Activated T-helper 17 cell treated with anti-CD3 and anti-CD28 coated beads, Interleukin-2, amount 50 U/mL, for 72 hours (primary cell): ENCODE measurements at regions not wholly inside any gene's neighbourhood (a gene's known extent, or its start where the extent isn't known, plus 50 kb on each side); places are given as distances from the start of the nearest gene placed in this dataset.
"Not testable (repeated sequence)": the region's sequence is repeated elsewhere in the genome, so short reads cannot be mapped to it uniquely, and the experiment has no call there.

Experiments
- ATAC-seq: fragments of 150-1000 bp; cut with Tn5 transposase; replicated peaks from 2 replicates; pipeline ENCODE4 v1.10.0; 2021; ENCODE audit warnings: mild to moderate bottlenecking, moderate library complexity
- H3K27ac Mint-ChIP-seq: one replicate; pipeline ENCODE4 v1.8.0; 2022; ENCODE audit warnings: mixed read lengths
- H3K27me3 Mint-ChIP-seq: one replicate; pipeline ENCODE4 v1.8.0; 2022; ENCODE audit warnings: mixed read lengths
- H3K36me3 Mint-ChIP-seq: one replicate; pipeline ENCODE4 v1.8.0; 2022; ENCODE audit warnings: low read depth, mild to moderate bottlenecking, mixed read lengths
- H3K4me1 Mint-ChIP-seq: one replicate; pipeline ENCODE4 v1.8.0; 2022; ENCODE audit warnings: mixed read lengths
- H3K4me3 Mint-ChIP-seq: one replicate; pipeline ENCODE4 v1.8.0; 2022; ENCODE audit warnings: mild to moderate bottlenecking, mixed read lengths
- H3K9me3 Mint-ChIP-seq: one replicate; pipeline ENCODE4 v1.8.0; 2022; ENCODE audit warnings: mixed read lengths

DNA sequence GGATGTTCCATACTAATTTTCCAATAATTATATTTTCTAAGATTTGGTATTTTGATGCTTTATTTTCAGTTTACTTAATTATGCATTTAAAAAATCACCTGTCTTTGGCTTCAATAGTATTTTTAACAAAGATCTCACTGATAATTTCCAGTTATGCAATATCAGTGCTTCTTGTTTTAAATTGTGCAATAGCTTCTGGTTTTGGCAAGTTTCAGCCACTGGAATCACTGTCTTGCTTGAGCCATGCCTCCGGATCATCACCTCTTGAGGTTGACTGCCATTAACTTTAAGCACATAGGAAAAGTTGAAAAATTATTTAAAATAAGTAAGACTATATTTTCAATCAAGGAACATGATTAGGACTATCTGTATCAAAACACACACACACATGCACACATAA is 1242.1 kb downstream of the HACE1 start:
- H3K36me3 Mint-ChIP-seq, result no peaks in the 10 kb centered on the region
- no peaks in the 10 kb centered on the region for H3K9me3 Mint-ChIP-seq

DNA sequence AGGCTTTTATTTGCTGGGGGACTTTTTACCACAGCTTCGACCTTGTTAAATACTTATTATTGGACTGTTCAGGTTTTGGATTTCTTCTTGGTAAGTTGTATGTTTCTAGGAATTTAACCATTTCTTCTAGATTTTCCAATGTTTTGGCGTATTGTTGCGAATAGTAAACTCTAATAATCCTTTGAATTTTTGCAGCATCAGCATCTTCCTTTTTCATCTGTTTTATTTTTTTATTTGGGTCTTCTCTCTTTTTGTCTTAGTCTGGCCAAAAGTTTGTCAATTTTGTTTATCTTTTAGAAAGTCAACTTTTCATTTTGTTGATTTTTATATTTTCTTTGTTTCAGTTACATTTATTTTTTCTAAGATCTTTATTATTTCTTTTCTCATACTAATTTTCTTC is 1272.0 kb downstream of the HACE1 start:
- Mint-ChIP-seq H3K36me3 (no peaks in the 10 kb centered on the region), H3K27ac (no peak overlapping the region), H3K9me3 (peaks cover 10% of the 10 kb centered on the region), H3K27me3 (no peaks in the 10 kb centered on the region), H3K4me1 (no peaks in the 10 kb centered on the region), H3K4me3 (no peak overlapping the region)
- no peak for ATAC-seq

More for the DNA sequence above, 1242.1 kb downstream of the HACE1 start:
- ATAC-seq, result no peak
- Mint-ChIP-seq H3K27me3 (no peaks in the 10 kb centered on the region), H3K4me1 (no peaks in the 10 kb centered on the region), H3K27ac (no peak overlapping the region), H3K4me3 (no peak overlapping the region)

DNA sequence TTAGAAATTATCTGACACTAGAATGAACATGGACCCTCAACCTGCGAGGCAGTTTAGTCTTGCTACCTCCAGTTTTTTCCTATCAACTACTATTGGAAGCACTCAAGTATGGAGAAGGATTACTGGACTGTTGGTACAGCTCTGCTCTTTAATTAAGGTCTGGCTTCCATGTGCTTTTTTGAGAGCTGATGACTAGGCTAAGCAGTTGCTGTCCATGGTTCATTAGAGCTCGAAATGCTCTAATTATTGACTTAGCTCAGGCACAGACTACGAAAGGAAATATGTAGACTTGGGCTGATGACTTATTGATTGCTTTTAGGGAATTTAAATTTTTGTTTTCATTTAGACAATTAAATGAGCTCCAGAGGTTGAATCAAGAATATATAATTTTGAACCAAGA is 1281.6 kb downstream of the HACE1 start:
- Mint-ChIP-seq H3K4me1 (no peaks in the 10 kb centered on the region), H3K27ac (no peak overlapping the region), H3K36me3 (no peaks in the 10 kb centered on the region), H3K27me3 (no peaks in the 10 kb centered on the region), H3K4me3 (no peak overlapping the region), H3K9me3 (peaks cover 3% of the 10 kb centered on the region)
- ATAC-seq, result no peak

DNA sequence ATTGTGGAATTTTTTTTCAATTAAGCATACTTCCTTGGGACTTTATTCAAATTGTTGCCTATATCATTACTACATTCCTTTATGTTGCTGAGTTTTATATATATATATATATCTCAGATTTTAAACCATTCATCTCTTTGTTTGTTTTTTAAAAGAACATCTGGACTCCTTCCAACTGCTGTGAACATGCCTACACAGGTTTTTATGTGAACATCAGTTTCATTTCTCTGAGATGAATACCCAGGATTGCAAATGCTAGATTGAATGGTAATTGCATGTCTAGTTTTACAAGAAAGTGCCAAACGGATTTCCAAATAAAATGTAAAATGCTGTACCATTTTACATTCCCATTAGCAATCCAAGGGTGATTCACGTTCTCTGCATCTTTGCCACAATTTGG is 1289.3 kb downstream of the HACE1 start:
- no peak overlapping the region for H3K4me3 Mint-ChIP-seq
- H3K27me3 Mint-ChIP-seq, result no peaks in the 10 kb centered on the region
- no peaks in the 10 kb centered on the region for H3K36me3 Mint-ChIP-seq
- ATAC-seq, result no peak
- no peak overlapping the region for H3K27ac Mint-ChIP-seq
- H3K4me1 Mint-ChIP-seq, result no peaks in the 10 kb centered on the region
- H3K9me3 Mint-ChIP-seq, result no peaks in the 10 kb centered on the region

DNA sequence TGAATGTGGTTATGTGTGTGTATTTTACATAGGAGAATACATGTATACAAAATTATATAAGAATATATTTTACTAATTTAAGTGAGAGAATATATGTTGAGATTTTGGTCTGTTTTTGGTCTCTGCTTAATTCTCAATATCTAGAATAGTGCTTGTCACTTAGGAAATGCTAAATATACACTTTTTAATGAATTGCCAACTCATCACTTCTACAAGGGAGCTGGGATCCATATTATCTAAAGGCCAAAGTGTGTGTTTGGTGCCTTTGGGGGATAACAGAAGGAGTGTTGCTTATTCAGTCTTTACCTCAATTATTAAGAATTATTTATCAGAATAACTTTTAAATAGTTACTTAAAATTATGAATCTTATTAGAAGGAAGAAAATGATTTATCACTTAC is 1304.8 kb downstream of the HACE1 start:
- H3K27ac Mint-ChIP-seq, result no peak overlapping the region
- peaks cover 3% of the 10 kb centered on the region for H3K9me3 Mint-ChIP-seq
- H3K27me3 Mint-ChIP-seq, result no peaks in the 10 kb centered on the region
- H3K4me3 Mint-ChIP-seq, result no peak overlapping the region
- no peaks in the 10 kb centered on the region for H3K36me3 Mint-ChIP-seq
- H3K4me1 Mint-ChIP-seq, result no peaks in the 10 kb centered on the region
- no peak for ATAC-seq

DNA sequence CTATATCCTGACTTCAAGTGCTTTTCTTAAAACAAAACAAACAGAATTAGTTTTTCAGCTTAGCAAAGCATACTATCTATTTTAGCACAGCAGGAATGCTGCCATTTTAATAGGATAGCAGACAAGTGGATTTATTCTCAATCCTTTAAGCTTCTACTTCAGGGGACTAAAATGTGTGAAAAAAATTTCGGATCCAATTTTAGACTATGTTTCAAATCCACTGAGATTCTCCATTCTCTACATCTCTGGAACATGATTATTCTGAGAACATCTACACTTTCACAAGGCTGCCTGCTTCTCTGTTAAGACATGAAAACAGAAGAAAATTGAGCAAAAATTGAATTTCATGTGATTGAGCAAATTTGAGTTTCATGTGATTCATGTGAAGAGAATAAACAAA is 1321.3 kb downstream of the HACE1 start:
- no peaks in the 10 kb centered on the region for H3K27me3 Mint-ChIP-seq
- no peak overlapping the region for H3K4me3 Mint-ChIP-seq
- no peak overlapping the region for H3K27ac Mint-ChIP-seq
- ATAC-seq, result no peak
- H3K4me1 Mint-ChIP-seq, result no peaks in the 10 kb centered on the region
- H3K36me3 Mint-ChIP-seq, result no peaks in the 10 kb centered on the region
- H3K9me3 Mint-ChIP-seq, result peaks cover 7% of the 10 kb centered on the region

DNA sequence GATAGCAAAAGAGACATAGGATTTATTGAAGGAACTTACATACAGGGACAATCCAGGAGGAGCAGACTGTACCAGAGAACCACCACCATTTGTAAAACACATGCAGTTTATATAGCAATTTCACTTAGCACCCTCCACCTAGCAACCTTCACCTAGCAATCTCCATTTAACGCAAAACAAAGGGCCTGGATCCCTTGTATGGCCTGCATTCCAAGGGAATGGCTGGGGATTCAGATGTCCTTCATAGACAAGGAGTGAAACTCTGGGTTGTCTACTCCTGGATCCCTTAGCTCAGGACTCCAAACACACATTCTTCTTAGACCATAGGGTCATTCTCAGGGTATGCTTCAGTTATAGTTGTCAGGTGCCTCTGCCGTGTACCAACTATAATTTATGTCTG is 1324.9 kb downstream of the HACE1 start:
- Mint-ChIP-seq H3K9me3 (no peaks in the 10 kb centered on the region), H3K4me3 (no peak overlapping the region), H3K36me3 (no peaks in the 10 kb centered on the region), H3K27me3 (no peaks in the 10 kb centered on the region), H3K27ac (no peak overlapping the region), H3K4me1 (no peaks in the 10 kb centered on the region)
- ATAC-seq, result no peak

DNA sequence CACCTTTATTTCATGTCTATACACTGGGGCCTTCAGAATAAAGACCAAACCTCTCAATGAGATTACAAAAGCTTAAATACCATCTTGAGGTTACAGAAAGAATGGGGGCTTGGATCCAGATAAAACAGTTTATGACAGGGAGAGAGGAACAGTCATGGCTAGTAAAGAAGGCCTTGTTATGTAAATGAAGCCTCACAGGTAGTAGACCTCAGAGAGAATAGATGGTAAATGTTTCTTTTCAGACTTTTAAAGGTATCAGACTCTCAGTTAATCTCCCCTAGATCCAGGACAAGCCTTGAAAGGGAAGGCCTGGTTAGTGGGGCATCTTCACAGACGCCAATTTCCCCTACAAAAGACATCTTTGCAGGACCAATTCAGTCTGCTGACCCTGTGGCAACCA is 1325.6 kb downstream of the HACE1 start:
- no peaks in the 10 kb centered on the region for H3K36me3 Mint-ChIP-seq
- no peak for ATAC-seq
- no peaks in the 10 kb centered on the region for H3K9me3 Mint-ChIP-seq
- H3K27ac Mint-ChIP-seq, result no peak overlapping the region
- H3K4me1 Mint-ChIP-seq, result no peaks in the 10 kb centered on the region
- no peak overlapping the region for H3K4me3 Mint-ChIP-seq
- no peaks in the 10 kb centered on the region for H3K27me3 Mint-ChIP-seq

DNA sequence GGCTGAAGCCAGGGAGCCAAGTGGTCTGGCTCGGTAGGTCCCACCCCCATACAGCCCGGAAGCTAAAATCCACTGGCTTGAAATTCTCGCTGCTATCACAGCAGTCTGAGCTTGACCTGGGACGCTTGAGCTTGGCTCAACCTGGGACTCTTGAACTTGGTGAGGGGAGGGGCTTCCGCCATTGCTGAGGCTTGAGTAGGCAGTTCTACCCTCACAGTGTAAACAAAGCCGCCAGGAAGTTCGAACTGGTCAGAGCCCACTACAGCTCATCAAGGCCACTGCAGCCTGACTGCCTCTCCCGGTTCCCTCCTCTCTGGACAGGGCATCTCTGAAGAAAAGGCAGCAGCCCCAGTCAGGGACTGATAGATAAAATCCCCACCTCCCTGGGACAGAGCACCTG is 1337.7 kb downstream of the HACE1 start:
- Mint-ChIP-seq H3K4me1 (no peaks in the 10 kb centered on the region), H3K27me3 (no peaks in the 10 kb centered on the region), H3K27ac (no peak overlapping the region), H3K36me3 (no peaks in the 10 kb centered on the region), H3K9me3 (peaks cover 8% of the 10 kb centered on the region), H3K4me3 (no peak overlapping the region)
- ATAC-seq, result no peak

DNA sequence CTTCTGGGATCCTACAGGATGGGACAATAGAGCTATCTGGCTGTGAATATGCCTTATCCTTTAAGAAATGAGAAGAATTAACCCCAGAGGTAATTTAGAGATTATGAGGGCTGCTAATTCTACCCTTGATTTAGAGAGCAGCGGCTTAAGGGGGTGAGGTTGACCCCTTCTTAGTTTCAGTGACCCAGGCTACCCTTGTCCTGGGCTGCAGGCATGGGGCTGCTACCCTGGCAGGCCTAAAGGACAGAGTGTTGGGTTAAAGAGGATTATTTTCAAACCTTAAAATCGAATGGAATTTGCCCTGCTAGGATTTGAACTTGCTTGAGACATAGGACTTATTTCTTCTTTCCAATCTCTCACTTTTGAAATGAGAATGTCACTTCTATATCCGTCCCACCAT is 1343.4 kb downstream of the HACE1 start:
- no peak for ATAC-seq
- no peaks in the 10 kb centered on the region for H3K27me3 Mint-ChIP-seq
- peaks cover 3% of the 10 kb centered on the region for H3K9me3 Mint-ChIP-seq
- no peak overlapping the region for H3K27ac Mint-ChIP-seq
- H3K36me3 Mint-ChIP-seq, result no peaks in the 10 kb centered on the region
- H3K4me3 Mint-ChIP-seq, result no peak overlapping the region
- H3K4me1 Mint-ChIP-seq, result no peaks in the 10 kb centered on the region

DNA sequence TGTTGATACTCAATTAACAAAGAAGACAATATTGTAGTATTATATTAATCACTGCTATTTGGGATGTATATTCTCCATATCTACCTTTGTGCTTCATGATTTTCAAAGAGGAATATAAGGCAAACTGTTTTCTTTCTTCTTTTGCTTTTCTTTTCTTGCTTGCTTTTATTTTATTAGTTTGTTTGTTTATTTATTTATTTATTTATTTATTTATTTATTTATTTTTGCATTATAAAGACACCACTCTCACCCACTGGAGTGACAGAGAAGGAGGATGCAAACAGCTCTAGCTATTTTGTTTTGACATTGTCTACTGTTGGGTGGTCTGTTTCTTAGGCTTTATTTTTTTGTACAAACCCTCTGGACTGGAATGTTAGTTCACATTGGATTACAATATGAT is 1352.7 kb downstream of the HACE1 start:
- peaks cover 3% of the 10 kb centered on the region for H3K9me3 Mint-ChIP-seq
- no peak overlapping the region for H3K27ac Mint-ChIP-seq
- H3K36me3 Mint-ChIP-seq, result no peaks in the 10 kb centered on the region
- no peak overlapping the region for H3K4me3 Mint-ChIP-seq
- no peak for ATAC-seq
- H3K4me1 Mint-ChIP-seq, result no peaks in the 10 kb centered on the region
- no peaks in the 10 kb centered on the region for H3K27me3 Mint-ChIP-seq

DNA sequence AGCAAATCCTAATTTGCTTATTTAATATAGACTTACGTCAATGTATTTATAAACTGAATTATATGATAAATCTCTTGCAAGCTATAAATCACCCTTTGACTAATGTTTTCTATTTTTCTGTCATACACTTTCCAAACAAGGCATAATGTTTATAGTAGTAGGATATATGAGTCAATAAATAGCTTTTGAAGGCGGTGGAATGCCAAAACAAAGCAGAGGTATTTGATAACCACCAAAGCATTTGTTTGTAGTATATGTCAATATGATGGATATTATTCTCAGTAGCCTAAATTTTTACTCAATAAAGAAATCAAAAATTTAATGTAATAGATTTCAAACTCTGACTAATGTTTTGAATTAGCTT is 1354.6 kb downstream of the HACE1 start:
- ATAC-seq, result no peak
- Mint-ChIP-seq H3K4me1 (no peaks in the 10 kb centered on the region), H3K27me3 (no peaks in the 10 kb centered on the region), H3K36me3 (no peaks in the 10 kb centered on the region), H3K27ac (no peak overlapping the region), H3K4me3 (no peak overlapping the region), H3K9me3 (peaks cover 3% of the 10 kb centered on the region)

DNA sequence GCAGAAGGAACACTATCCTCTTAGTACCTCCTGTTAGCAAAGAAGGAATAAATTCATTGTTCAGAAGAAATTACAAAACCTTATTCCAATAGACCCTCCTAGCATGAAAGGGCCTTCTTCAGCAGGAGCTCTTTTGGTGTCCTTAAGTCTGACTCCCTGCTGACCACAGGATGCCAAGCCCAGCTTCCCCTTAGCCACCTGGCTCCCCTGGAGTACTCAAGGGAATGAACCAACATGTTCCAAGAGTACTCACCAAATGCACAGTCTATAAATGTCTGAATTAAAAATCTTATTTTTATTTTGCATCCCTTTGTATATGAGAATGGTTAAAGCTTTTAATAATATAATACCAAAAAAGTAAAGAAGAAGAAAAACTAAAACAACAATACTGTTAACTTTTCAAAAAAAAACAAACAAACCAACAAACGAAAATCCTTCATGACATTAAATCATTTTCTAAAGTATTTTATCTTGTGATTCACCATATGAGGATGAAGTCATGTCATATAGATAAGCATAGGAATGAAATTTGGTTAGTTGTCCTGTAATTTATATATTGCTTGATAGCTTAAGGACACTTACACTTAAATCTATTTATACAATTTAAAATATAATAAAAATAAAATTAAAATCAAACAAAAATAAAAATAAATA is 1355.1 kb downstream of the HACE1 start:
- H3K4me1 Mint-ChIP-seq, result no peaks in the 10 kb centered on the region
- H3K36me3 Mint-ChIP-seq, result no peaks in the 10 kb centered on the region
- no peak overlapping the region for H3K4me3 Mint-ChIP-seq
- H3K9me3 Mint-ChIP-seq, result peaks cover 3% of the 10 kb centered on the region
- ATAC-seq, result no peak
- H3K27ac Mint-ChIP-seq, result no peak overlapping the region
- no peaks in the 10 kb centered on the region for H3K27me3 Mint-ChIP-seq

DNA sequence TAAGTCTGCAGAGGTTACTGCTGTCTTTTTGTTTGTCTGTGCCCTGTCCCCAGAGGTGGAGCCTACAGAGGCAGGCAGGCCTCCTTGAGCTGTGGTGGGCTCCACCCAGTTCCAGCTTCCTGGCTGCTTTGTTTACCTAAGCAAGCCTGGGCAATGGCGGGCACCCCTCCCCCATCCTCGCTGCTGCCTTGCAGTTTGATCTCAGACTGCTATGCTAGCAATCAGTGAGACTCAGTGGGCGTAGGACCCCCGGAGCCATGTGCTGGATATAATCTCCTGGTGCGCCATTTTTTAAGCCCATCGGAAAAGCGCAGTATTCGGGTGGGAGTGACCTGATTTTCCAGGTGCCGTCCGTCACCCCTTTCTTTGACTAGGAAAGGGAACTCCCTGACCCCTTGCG is 1363.1 kb downstream of the HACE1 start:
- not testable (repeated sequence) for H3K36me3 Mint-ChIP-seq, H3K27me3 Mint-ChIP-seq, H3K9me3 Mint-ChIP-seq, ATAC-seq, H3K4me1 Mint-ChIP-seq, H3K27ac Mint-ChIP-seq, H3K4me3 Mint-ChIP-seq

DNA sequence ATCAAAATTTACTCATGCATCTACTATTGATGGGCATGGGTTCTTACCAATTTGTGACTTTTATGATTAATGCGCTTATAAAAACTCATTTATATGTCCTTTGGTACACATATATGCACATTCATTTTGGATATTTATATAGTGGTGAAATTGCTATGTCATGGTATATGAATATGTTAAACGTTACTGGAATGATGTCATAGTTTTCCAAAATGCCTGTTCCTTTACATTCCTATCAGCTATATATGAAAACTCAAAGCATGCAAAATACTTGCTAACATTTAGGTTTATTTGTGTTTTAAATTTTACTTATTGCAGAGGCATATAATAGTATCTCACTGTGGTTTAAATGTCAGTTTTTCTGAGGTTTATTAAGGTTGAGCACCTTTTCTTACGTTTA is 1403.1 kb downstream of the HACE1 start:
- Mint-ChIP-seq H3K36me3 (no peaks in the 10 kb centered on the region), H3K9me3 (no peaks in the 10 kb centered on the region), H3K4me3 (no peak overlapping the region), H3K27ac (no peak overlapping the region), H3K27me3 (no peaks in the 10 kb centered on the region), H3K4me1 (no peaks in the 10 kb centered on the region)
- ATAC-seq, result no peak

DNA sequence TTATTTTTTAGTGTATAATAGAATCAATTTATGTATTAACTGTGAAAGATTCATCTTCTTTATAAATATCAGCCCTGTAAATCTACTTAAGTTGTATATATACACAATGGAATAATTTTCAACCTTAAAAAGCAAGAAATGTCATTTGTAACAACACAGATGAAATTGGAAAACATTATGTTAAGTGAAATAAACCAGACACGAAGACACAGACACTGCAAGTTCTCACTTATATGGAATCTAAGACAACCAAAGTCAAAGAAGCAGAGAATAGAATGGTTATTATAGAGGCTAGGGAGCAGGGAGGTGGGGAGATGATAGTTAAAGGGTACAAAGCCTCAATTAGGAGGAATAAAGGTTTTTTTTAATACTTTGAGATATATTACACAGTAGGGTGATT is 1404.4 kb downstream of the HACE1 start:
- Mint-ChIP-seq H3K4me1 (no peaks in the 10 kb centered on the region), H3K27ac (no peak overlapping the region), H3K4me3 (no peak overlapping the region), H3K27me3 (no peaks in the 10 kb centered on the region), H3K9me3 (no peaks in the 10 kb centered on the region), H3K36me3 (no peaks in the 10 kb centered on the region)
- ATAC-seq, result no peak
